Ishikawa (cell line): ENCODE measurements at regions not wholly inside any gene's neighbourhood (a gene's known extent, or its start where the extent isn't known, plus 50 kb on each side); places are given as distances from the start of the nearest gene placed in this dataset.

Source experiments
- CEBPB ChIP-seq: IDR thresholded peaks from 2 replicates; pipeline ENCODE4 v1.6.1; 2012
- CREB1 ChIP-seq: IDR thresholded peaks from 2 replicates; pipeline ENCODE4 v1.6.1; 2012; ENCODE audit warnings: low read depth
- EGR1 ChIP-seq: IDR thresholded peaks from 2 replicates; pipeline ENCODE4 v1.6.1; 2012
- EP300 ChIP-seq: IDR thresholded peaks from 2 replicates; pipeline ENCODE4 v1.6.1; 2012; ENCODE audit warnings: borderline replicate concordance
- FOXM1 ChIP-seq: IDR thresholded peaks from 2 replicates; pipeline ENCODE4 v1.6.1; 2012; ENCODE audit warnings: low read depth, borderline replicate concordance
- MAX ChIP-seq: IDR thresholded peaks from 2 replicates; pipeline ENCODE4 v1.6.1; 2012
- NFIC ChIP-seq: IDR thresholded peaks from 2 replicates; pipeline ENCODE4 v1.6.1; 2012
- RAD21 ChIP-seq: IDR thresholded peaks from 2 replicates; pipeline ENCODE4 v1.6.1; 2012; ENCODE audit warnings: low read depth
- REST ChIP-seq: IDR thresholded peaks from 2 replicates; pipeline ENCODE4 v1.6.1; 2012; ENCODE audit warnings: low read depth, mild to moderate bottlenecking
- TAF1 ChIP-seq: IDR thresholded peaks from 2 replicates; pipeline ENCODE4 v1.6.1; 2012; ENCODE audit warnings: low read depth, mild to moderate bottlenecking
- TCF12 ChIP-seq: IDR thresholded peaks from 2 replicates; pipeline ENCODE4 v1.6.1; 2012; ENCODE audit warnings: low read depth
- TEAD4 ChIP-seq: IDR thresholded peaks from 2 replicates; pipeline ENCODE4 v1.6.1; 2012
- USF1 ChIP-seq: IDR thresholded peaks from 2 replicates; pipeline ENCODE4 v1.6.1; 2012
- YY1 ChIP-seq: IDR thresholded peaks from 2 replicates; pipeline ENCODE4 v1.6.1; 2012; ENCODE audit warnings: low read depth
- ZBTB7A ChIP-seq: IDR thresholded peaks from 2 replicates; pipeline ENCODE4 v1.6.1; 2012; ENCODE audit warnings: low read depth

GRCh38 chr3:8327739-8328138 lies 173.9 kb upstream of the LMCD1 start:
- TF ChIP-seq TCF12 (no peak), TEAD4 (no peak), USF1 (no peak), EGR1 (no peak)

DNA sequence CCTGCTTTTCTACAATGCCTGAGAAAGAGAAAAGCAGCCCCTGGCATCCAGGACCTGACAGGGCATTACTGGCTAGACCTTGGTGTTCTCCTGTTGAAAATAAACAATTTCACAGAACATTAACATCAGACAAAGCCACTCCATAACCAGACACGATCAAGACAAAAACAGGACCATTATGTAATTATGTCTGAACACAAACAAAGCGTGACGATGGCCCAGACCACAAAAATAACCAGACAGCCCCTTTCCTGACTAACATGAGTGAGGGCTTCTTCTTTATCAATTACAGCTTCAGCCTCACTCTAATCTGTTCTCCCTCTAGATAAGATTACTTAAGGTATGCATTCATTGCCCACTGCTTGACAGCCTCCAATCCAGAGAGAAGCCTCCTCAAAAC lies 172.7 kb upstream of the LMCD1 start:
- TF ChIP-seq TCF12 (no peak), FOXM1 (no peak), RAD21 (no peak), MAX (no peak), NFIC (no peak), USF1 (no peak), EGR1 (no peak), ZBTB7A (no peak), REST (no peak)

GRCh38 chr3:8329598-8329997 lies 172.0 kb upstream of the LMCD1 start:
- TF ChIP-seq YY1 (no peak), REST (no peak), RAD21 (no peak), CEBPB (no peak), TCF12 (no peak), TEAD4 (no peak)

GRCh38 chr3:8336456-8336855 lies 165.2 kb upstream of the LMCD1 start:
- peak; percentile 34 for TF ChIP-seq RAD21
- TF ChIP-seq TCF12: no peak
- TF ChIP-seq CREB1: no peak
- no peak for TF ChIP-seq REST

DNA sequence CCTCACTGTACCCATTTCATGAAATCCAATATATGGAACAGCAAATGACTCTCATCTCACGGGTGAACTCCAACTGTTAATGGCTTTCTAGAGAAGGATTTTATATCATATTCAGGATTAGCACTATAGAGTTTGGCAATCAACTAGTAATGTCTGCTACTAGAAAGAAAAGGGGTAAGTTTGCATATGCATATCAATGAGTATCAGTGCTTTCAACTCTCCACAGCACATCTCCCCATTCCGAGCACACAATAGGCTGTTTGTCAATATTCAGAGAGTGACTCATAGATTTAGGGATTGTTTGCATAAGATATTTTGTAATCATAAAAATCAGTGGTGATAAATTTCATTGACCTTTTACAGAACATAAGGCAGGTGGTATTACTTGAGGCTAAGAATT lies 163.2 kb upstream of the LMCD1 start:
- TF ChIP-seq TCF12 (no peak), NFIC (no peak), FOXM1 (no peak), EP300 (no peak), RAD21 (no peak), MAX (no peak), CREB1 (no peak), USF1 (no peak), TAF1 (no peak), REST (no peak), ZBTB7A (no peak), CEBPB (no peak)
